IPS DF 4.7 (cell line): ENCODE measurements at regions not wholly inside any gene's neighbourhood (a gene's known extent, or its start where the extent isn't known, plus 50 kb on each side); places are given as distances from the start of the nearest gene placed in this dataset.

ENCODE experiments used
- DNase-seq: peaks from one replicate; pipeline ENCODE4 v3.0.0-alpha.2; 2013; ENCODE audit warnings: low spot score; ENCODE audit errors: extremely low read depth

DNA sequence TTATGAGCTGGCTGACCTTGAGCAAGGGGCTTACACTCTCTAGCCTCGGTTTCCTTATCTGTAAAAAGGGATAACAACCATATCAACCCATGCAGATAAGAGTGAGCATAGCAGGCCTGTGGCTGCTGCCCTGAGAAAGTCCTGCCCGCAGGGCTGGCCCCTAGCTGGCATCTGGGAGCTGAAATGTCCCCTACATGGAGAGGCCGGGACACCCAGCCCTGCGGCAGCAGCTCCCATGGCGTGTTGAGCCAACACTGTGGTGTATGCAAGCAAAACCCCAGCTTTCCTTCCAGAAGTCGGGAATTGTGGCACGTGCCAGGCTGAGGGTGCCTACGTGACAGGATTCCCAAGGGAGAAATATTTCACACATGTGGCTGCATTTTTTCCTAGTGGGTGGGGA lies 358.9 kb downstream of the CTTN start:
- DNase-seq = no peak

DNA sequence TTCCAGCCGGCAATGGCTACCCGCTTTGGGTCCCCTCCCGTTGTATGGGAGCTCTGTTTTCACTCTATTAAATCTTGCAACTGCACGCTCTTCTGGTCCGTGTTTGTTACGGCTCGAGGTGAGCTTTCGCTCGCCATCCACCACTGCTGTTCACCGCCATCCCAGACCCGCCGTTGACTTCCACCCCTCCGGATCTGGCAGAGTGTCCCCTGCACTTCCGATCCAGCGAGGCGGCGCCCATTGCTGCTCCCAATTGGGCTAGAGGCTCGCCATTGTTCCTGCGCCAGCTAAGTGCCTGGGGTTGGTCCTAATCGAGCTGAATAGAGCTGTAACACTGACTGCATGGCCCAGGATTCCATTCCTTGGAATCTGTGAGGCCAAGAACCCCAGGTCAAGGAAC lies 359.9 kb downstream of the CTTN start:
- no peak for DNase-seq

DNA sequence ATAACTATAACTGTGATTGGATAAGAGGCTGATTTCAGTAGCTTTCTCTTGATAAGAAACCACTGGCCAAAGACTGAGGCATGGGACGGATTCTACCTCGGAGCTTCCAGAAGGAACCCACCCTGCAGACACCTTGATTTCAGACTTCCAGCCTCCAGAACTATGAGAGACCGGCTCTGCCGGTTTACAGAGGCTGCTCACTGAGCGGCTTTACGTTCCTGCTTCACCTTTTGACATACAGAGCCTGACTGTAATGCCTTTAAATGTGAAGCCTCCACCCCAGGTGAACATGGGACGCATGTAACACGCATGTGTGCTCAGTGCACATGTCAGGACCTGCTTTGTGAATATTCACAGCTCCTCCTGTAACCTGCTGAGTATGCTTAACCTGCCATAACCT lies 361.5 kb downstream of the CTTN start:
- no peak for DNase-seq

DNA sequence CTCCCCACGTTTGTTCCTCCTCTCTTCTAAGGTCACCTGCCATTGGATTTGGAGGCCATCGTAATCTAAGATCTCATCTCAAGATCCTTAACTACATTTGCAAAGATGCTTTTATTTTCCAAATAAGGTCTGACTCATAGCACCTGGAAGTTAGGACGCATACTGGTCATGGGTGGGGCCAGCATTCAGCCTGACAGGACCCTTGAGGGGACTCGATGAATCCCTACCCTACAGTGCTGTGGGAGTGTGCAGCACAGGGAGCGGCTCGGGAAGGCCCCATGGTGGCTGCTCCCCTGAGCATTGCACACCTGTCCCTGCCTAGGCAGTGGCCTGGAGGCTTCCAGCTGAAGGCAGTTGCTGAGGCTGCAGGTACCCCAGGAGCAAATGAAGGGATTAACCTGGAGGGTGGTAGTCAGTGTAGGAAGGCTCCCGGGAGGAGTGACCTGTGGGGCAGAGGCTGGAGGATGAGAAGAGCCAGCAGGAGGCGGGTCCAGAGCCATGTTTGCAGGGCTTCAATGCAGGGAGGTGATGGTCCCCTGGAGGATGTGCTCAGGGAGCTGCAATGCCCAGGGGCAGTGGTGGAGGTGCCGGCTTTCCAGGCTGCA lies 362.2 kb downstream of the CTTN start:
- DNase-seq = no peak

DNA sequence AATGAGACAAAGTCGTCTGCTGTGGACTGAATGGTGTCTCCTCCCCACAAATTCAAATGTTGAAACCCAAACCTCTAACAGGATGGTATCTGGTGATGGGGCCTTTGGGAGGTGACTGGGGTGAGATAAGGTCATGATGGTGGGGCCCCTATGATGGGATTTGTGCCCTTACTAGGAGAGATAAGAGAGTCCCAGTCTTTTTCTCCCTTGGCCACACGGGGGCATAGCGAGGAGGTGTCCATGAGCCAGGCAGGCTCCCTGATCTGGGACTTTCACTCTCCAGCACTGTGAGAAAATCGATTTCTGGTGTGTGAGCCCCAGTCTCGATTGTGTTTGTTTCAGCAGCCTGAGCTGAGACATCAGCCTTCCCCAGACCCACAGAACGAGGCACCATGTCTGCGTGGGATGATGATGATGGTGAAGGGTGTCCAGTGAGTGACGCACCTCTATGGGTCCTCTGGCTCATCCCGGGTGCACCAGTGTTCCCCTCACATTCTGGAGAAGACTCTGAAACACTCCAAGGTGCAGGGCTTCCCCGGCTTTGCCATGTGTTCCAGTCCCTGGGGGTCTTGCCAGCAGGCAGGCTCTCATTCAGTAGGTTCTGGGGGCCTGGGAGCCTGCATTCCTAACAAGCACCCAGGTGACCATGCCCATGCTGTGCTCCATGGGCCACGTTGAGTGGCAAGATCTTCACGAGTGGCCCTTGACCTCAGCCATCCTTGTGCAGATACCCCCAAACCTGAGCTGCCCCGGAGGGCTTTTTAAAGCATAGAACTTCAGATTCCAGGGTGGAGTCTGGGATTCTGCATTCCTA lies 363.0 kb downstream of the CTTN start:
- no peak for DNase-seq

DNA sequence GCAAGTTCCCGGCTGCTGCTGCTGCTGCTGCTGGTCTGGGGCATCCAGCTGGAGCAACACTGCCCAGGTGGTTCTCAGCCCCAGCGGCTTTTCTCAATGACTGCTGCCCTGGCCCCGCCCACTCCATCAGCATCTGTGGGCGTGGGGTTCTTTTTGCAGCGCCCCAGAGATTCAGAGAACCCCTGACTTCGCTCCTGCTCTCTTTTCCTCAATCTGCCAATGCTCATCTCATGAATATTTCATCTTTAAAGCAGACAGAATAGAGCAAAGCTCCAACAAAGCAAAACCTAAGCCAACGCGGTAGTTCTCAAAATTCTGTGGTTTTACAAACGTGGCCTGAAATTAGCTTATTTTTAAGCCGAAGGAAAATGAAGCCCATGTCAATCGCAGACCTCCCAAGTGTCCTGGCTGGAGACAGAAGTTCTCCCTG lies 363.6 kb downstream of the CTTN start:
- no peak for DNase-seq

DNA sequence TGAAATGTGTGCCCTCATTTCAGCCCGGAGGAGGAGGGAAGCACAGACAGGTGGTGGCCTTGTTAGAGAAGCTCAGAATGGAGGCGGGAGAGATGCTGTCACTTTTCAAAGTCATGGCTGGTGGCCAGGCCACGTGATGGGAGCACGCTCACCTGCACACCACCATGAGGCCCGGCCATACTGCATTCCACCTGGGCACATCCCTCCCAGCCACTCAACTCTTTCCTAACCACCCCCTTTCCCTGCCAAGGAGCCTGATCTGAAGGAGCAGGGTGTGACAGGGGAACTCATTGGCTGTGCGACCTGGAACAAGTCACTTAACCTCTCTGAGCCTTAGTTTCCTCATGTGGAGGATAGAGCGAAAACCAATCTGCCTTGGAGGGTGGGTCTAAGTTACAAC lies 364.5 kb downstream of the CTTN start:
- DNase-seq = no peak

DNA sequence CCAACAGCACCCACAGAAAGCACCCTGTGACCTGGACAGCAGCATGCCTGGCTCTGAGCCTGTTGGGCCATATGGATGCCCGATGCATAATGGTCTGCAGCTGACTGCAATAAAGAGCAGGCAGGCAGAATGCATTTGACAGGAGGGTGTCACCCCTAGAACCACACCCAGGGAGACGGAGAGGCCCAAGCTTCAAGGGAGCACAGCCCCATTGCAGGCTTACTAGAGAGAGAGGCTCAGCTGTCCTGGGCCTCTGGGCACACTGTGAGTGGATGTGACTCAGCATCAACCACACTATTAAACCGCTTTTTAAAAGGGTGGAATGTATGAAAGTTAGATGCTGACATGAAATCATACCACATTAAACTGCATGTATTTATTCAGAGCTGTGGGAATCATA lies 365.3 kb downstream of the CTTN start:
- DNase-seq = no peak

DNA sequence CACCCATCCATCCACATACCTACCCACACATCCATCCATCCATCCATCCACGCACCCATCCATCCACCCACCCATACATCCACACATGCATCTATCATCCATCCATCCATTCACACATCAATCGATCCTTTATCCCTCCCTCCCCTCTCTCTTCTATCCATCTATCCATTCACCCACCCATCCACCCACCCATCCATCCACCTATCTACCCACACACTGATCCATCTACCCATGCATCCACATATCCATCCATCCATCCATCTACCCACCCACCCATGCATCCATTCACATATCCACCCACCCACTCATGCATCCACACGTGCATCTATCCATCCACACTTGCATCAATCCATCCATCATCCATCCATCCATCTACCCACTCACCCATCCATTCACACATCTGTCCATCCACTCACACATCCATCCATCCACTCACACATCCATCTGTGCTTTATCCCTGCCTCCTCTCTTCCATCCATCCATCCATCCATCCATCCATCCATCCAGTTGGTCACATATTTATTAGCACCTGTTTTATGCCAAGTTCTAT lies 366.1 kb downstream of the CTTN start:
- DNase-seq = no peak

DNA sequence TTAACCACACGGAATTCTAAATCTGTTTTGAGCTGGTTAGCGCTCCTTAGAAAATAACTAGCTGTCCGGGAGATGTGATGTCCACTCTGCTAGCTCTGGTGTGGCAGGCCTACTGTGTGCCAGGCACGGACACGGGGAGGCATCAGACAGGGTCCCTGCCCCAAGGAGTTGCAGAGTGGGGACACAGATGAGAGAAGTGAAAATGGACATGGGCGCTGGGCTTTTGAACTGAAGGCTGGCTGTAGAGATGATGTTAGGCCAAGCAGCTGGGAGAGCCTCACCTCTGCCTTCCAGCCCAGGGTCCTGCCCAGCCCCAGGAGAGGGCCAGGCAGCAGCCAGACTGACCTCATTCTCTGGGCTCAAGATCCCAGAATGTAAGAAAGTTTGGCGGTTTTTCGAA lies 368.6 kb downstream of the CTTN start:
- no peak for DNase-seq

DNA sequence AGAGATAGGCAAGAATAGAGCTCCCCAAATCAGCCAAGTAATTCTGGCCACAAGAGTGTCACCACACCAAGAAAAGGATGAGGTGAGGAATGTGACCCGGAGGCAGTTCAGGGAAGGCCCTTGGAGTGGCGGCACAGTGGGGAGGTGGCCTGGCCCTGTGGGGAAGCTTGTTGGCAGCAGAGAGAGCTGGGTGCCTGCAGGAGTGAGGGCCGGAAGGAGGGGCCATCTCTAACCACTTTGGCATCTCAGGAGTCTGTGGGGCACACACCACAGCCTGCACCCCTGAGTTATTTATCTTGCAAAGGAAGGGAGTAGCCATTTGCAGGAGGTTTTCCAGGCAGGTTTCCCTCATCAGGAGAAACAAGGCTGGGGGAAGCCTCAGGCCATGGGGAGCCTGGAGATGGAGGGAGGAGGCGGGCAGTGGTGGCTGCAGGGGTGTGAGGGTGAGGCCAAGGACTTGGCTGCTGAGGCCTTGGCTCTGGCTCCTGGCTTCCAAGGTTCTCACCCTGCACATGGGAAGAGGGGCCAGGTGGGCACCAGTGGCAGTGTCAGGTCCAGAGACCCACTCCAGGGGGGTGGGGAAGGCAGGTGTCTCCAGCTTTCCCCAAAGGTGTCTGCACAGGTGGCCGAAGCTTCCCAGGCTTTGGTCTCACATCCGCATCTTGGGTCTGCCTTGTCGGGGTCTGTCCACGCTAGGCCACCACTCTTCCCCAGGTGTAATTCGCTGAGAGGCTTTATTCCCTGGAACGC lies 370.2 kb downstream of the CTTN start:
- no peak for DNase-seq

DNA sequence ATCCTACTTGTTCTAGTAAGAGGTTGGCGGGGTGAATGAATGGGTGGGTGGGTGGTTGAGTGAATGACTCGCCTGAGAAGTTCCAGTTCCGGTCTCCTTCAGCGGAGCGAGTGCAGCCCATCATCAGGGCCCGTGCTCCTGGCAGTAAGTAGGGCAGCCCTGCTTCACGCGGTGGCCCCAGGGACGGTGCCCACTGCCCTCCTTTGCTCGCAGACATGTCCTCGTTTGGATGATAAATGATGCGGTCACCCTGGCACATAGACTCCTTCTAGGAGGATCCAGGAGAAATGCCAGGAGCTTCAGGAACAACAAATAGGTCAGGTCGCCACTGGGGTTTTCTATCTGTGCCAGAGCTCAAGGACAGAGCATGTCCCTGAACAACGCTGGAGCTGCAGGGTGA lies 370.8 kb downstream of the CTTN start:
- no peak for DNase-seq

DNA sequence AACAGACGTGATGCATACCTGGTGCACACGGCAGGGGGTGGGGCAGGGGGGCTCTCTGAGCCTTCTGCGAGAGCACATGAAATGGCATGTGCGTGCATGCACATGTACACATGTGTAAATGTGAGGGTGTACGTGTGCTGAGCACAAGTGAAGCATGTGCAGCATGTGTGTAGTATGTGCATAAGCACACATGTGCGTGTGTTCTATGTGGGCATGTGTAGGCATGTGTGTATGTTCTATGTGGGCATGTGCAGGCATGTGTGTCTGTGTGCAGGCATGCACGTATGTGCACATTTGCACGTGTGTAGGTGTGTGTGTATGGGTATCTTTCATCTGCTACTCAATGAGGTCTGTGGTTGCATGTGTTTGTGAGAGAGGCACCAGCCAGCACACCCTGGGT lies 371.2 kb downstream of the CTTN start:
- no peak for DNase-seq

DNA sequence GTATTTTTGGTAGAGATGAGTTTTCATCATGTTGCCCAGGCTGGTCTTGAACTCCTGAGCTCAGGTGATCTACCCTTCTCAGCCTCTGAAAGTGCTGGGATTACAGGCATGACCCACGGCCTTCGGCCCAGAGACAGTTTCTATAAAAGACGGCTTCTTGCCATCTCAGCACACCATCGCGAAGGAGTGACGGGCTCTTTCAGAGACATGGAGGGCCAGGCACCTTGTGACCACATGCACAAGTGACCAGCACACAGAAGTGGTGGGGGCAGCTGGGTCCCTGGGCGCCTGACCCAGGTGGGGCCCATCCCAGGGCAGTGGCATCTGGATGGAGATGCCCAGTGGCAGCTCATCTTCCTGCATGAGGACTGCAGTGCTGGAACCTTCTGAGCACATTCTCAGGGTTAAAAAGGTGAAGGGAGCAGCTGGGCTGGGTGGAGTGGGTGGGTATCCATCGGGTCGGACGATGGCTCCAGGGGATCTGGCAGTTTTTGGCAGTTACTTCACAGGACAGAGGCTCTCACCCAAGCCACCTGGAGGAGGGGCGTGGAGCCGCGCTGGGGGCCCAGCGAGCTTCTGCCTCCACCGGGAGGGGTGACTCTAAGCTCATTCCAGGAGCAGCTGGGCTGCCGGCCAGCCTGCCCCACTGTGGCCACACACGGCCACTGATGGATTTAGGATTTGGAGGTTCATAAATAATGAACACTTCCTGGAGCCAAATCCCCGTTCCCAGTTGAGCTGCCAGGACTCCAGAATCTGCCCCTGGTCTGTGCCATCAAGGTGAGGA lies 373.0 kb downstream of the CTTN start:
- no peak for DNase-seq

DNA sequence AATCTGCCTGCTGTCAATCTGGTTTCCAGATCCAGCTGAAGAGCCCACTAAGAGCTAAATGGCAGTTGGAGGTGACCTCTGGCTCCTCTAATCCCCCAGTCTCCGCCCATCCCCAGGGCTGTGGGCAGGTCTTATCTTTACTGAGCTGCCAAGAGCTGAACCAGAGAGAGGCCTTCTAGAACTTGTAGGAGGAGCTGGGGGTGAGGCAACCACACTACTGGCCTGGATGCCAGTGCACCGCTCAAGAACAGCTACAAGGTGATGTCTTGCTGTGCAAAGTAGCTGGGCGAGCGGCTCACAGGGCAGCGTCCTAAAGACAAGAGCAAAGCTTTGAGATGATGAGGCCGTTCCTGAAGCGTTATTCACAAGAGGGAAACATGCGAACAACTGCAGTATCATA lies 374.6 kb downstream of the CTTN start:
- DNase-seq = no peak

DNA sequence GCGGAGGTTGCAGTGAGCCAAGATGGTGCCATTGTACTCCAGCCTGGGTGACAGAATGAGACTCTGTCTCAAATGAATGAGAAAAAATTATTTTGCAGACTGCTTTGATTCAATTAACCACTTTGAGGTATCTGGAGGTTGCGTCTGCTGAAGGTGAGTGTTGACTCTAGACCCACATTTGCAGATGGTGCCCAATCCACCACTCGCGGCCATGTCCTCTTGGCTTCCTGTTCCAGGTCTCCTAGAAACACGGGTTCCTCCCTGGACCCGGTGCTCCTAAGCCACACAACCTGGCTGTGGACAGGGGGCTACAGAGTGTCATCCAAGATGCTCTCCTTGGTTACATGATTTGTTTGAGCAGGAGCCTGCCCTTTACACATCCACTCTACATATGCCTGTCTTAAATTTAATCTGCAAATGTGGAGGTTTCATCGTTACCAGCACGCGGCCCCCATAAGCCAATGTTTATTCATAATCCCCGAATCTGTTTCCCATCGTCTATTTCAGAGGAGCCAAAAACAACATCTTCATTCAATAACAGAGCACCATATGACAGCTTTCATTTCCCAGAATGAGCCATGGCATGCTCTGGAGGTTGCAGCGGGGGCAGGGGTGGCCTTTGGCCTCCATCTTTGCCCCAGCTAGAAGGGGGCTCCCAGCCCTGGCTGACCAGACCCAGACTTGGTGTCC lies 377.2 kb downstream of the CTTN start:
- no peak for DNase-seq

DNA sequence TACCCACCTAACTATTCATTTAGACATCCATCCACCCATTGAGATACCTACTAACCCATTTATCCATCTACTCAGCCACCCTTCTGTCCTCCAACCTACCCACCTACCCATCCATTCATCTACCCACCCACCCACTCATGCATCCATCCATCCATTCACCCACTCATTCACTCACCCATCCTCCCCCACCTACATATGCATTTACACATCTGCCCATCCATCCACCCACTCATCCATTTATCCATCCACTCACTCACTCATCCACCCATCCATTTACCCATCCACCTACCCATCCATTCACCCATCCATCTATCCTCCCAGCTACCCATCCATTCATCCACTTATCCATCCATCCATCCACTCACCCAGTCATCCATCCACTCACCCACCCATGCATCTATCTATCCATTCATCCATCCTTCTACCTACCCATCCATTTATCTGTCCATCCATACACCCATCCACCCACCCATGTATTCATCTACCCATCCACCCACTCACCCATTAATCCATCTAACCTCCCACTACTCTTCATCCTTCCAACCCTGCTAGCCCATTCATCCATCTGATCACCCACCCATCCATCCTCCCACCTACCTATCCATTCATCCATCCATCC lies 378.7 kb downstream of the CTTN start:
- no peak for DNase-seq

DNA sequence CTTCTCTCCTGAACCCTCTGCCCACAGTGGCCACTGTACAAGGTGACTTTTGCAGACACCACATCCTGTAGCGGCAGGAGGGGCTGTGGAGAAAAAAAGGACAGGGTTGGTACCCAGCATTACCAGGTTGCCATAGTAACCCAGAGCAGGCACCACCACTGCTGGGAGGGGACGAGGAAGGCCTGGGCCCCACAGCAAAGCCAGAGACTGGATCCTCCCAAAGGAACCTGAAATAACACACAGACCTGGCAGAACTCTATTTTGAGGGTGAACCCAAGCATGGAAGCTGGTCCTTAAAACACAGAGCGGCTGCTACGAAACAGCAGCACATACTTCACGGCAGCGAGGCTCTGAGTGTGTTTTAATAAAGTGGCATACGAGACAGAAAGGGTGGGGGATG lies 380.6 kb downstream of the CTTN start:
- no peak for DNase-seq

DNA sequence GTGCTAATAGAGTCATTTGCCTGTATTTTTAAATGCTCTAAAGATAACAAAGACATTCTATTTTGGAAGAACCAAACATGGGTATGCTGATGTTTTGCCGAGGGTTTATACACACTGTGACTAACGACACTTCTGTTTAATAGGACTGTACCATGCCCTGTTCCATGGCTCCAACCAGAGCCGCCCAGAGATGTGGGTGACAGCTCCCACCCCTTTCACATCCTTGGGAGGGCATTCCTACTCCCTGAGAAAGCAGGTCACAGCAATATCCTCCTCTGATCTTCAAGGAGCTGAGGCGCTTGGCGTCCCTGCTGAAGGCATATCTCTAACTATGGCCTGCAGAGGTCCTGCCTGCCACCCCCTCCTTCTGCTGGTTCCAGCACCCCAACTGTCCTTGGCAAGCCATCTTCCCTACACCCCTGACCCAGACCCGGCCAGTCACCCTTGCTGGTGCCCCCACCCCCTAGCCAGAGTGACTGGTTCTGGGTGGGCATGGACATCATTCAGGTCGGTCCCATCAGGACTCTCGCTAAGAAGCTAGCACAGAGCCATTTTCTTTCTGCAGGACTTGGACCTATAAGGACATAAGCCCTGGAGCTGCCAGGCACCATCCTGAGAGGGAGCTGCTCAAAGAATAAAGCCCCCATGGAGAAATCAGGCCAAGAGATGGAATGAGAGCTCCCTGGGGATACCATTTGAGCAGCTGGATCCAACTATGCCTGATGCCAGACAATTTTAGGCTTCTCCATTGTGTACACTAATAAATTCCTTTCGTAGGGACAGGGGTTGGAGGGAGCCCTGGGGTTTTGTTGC lies 381.3 kb downstream of the CTTN start:
- DNase-seq = no peak

DNA sequence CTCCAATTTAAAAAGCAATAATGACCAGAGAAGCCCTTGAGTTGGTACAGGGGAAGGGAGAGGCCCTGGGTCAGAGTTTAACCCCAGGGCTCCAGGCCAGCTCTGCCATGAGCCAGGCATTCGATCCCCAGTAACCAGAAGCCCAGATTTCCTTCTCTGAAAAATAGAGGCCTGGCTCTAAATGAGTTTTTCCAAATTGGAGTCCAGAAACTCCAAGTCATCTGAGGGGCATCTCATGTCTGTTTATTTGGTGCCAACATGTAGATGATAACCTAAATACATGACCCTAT lies 381.9 kb downstream of the CTTN start:
- DNase-seq = no peak
